ENCODE measurements at regions not wholly inside any gene's neighbourhood (a gene's known extent, or its start where the extent isn't known, plus 50 kb on each side); places are given as distances from the start of the nearest gene placed in this dataset.

DNA sequence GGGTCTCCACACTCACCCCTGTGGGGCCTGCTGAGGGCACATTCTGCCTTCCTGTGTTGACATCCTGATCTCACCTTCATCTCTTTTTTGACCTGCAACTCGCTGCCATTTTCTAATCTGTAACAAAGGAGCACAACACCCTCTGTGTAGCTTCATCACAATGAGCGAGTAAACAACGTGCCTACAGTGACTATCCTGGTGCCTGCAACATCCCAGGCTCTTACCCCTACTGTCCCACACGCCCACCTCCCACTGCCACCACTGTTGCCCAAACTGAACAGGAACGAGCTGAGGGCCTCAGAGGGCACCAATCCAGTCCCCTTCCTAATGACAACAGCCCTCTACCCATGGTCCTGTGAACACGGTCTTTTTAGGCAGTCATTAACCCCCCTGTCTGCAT is 102.2 kb upstream of the GJB6 start:
- H3K4me3 ChIP-seq (ENCODE audit: low read length): no peak overlapping the region
- POLR2A ChIA-PET: no interaction called here
- H3K36me3 ChIP-seq (ENCODE audit: insufficient read depth, low read length): no peaks in the 10 kb centered on the region
- Mint-ChIP-seq H3K9me3 (peaks cover 2% of the 10 kb centered on the region), H3K4me1 (ENCODE audit: low read depth) (no peaks in the 10 kb centered on the region), H3K27me3 (peaks cover 4% of the 10 kb centered on the region), H3K27ac (no peak overlapping the region), H3K36me3 (ENCODE audit: low read depth) (no peaks in the 10 kb centered on the region), H3K4me3 (no peak overlapping the region)
- intact Hi-C loops (cut with DNase I, micrococcal nuclease): no loop called here
- H3K27ac ChIP-seq (ENCODE audit: low read depth in 1 of 2, low read length in 2 of 2): no peak overlapping the region
- DNase-seq (no peak), ATAC-seq (ENCODE audit: poor library complexity) (no peak)
- TF ChIP-seq, protein P1, sequence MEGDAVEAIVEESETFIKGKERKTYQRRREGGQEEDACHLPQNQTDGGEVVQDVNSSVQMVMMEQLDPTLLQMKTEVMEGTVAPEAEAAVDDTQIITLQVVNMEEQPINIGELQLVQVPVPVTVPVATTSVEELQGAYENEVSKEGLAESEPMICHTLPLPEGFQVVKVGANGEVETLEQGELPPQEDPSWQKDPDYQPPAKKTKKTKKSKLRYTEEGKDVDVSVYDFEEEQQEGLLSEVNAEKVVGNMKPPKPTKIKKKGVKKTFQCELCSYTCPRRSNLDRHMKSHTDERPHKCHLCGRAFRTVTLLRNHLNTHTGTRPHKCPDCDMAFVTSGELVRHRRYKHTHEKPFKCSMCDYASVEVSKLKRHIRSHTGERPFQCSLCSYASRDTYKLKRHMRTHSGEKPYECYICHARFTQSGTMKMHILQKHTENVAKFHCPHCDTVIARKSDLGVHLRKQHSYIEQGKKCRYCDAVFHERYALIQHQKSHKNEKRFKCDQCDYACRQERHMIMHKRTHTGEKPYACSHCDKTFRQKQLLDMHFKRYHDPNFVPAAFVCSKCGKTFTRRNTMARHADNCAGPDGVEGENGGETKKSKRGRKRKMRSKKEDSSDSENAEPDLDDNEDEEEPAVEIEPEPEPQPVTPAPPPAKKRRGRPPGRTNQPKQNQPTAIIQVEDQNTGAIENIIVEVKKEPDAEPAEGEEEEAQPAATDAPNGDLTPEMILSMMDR (IDR thresholded peaks at IDR 0.05): no peak
- CTCF ChIA-PET: no interaction called here
- H3K4me1 ChIP-seq (ENCODE audit: insufficient read depth, low read length): no peaks in the 10 kb centered on the region
- H3K9me3 ChIP-seq (ENCODE audit: control insufficient read depth in 1 of 2, insufficient read depth in 1 of 2, low read length in 2 of 2): no peaks in the 10 kb centered on the region
- H3K27me3 ChIP-seq (ENCODE audit: control insufficient read depth in 1 of 2, insufficient read depth in 2 of 2, low read length in 2 of 2): no peaks in the 10 kb centered on the region

DNA sequence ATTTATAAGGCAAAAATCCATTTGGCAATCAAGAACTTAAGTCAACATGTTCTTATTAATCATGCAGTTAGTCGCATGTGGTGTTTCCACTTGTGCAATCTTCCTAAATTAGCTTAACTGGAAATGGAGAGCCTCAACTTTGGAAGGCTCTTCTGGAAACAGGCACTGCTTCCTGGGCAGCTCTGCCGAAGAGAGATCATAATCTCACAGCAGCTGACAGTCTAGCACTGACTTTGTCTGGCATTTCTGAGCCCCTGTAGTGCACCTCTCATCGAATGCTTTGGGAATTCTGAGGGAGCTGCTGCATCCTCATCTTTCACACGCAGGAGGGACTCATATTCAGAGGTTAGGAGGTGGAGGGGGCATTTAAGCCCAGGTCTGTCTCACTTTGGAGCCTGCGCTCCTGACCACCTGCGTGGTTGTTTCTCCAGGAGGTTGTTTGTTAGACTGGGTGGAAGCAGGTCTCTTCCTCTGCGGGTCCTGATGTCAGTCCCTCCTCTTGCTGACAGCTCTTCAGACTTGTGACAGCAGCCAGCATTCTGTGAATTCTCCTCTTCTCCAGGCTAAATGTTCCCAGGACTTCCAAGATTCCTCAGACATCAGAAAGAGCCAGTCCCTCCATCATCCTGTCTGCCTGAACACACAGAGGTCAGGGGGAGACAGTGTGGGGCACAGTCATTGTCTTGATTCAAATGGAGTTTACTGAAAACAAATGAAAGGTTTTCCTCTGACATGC is 100.4 kb upstream of the GJB6 start:
- no peaks in the 10 kb centered on the region for H3K9me3 ChIP-seq (ENCODE audit: control insufficient read depth in 1 of 2, insufficient read depth in 1 of 2, low read length in 2 of 2)
- no peaks in the 10 kb centered on the region for H3K4me1 Mint-ChIP-seq (ENCODE audit: low read depth)
- no peaks in the 10 kb centered on the region for H3K27me3 ChIP-seq (ENCODE audit: control insufficient read depth in 1 of 2, insufficient read depth in 2 of 2, low read length in 2 of 2)
- ChIA-PET POLR2A (no interaction called here), CTCF (no interaction called here)
- H3K27ac ChIP-seq (ENCODE audit: low read depth in 1 of 2, low read length in 2 of 2): no peak overlapping the region
- TF ChIP-seq, protein P1 (IDR thresholded peaks at IDR 0.05): no peak
- no peaks in the 10 kb centered on the region for H3K36me3 Mint-ChIP-seq (ENCODE audit: low read depth)
- H3K36me3 ChIP-seq (ENCODE audit: insufficient read depth, low read length): no peaks in the 10 kb centered on the region
- ATAC-seq (ENCODE audit: poor library complexity) (no peak), DNase-seq (no peak)
- H3K27ac Mint-ChIP-seq: no peak overlapping the region
- no peak overlapping the region for H3K4me3 ChIP-seq (ENCODE audit: low read length)
- H3K4me3 Mint-ChIP-seq: no peak overlapping the region
- H3K4me1 ChIP-seq (ENCODE audit: insufficient read depth, low read length): no peaks in the 10 kb centered on the region
- peaks cover 4% of the 10 kb centered on the region for H3K27me3 Mint-ChIP-seq
- intact Hi-C loops (cut with DNase I, micrococcal nuclease): no loop called here
- H3K9me3 Mint-ChIP-seq: peaks cover 5% of the 10 kb centered on the region

GRCh38 chr13:20331949-20332348 is 99.8 kb upstream of the GJB6 start:
- Mint-ChIP-seq H3K27me3 (peaks cover 4% of the 10 kb centered on the region), H3K4me3 (no peak overlapping the region), H3K9me3 (peaks cover 5% of the 10 kb centered on the region), H3K27ac (no peak overlapping the region), H3K36me3 (ENCODE audit: low read depth) (no peaks in the 10 kb centered on the region), H3K4me1 (ENCODE audit: low read depth) (no peaks in the 10 kb centered on the region)
- DNase-seq: no peak
- Histone ChIP-seq H3K9me3 (ENCODE audit: control insufficient read depth in 1 of 2, insufficient read depth in 1 of 2, low read length in 2 of 2) (peaks cover 0 to under 1% of the 10 kb centered on the region in 2 experiments), H3K27ac (ENCODE audit: low read depth in 1 of 2, low read length in 2 of 2) (no peak overlapping the region), H3K4me3 (ENCODE audit: low read length) (no peak overlapping the region), H3K36me3 (ENCODE audit: insufficient read depth, low read length) (no peaks in the 10 kb centered on the region), H3K4me1 (ENCODE audit: insufficient read depth, low read length) (no peaks in the 10 kb centered on the region), H3K27me3 (ENCODE audit: control insufficient read depth in 1 of 2, insufficient read depth in 2 of 2, low read length in 2 of 2) (no peaks in the 10 kb centered on the region)
- intact Hi-C loops (cut with DNase I, micrococcal nuclease): no loop called here
- CTCF ChIA-PET: no interaction called here
- ATAC-seq (ENCODE audit: poor library complexity): no peak
- POLR2A ChIA-PET: no interaction called here
- TF ChIP-seq, protein P1 (IDR thresholded peaks at IDR 0.05): no peak

All from CD4-positive, alpha-beta T cell (primary cell).